Middle frontal gyrus (tissue), 1 donor: ENCODE measurements at regions not wholly inside any gene's neighbourhood (a gene's known extent, or its start where the extent isn't known, plus 50 kb on each side); places are given as distances from the start of the nearest gene placed in this dataset.

Source experiments
- DNase-seq: peaks from one replicate; pipeline ENCODE4 v3.0.0-alpha.2; 2015; ENCODE audit warnings: low spot score; ENCODE audit errors: extremely low spot score

- DNase-seq = no peak
Observed at GRCh38 chr1:55833529-55834091, 618.4 kb upstream of the USP24 start.

GRCh38 chr1:55831759-55832158 lies 616.6 kb upstream of the USP24 start:
- no peak for DNase-seq

GRCh38 chr1:55828044-55828443 lies 612.9 kb upstream of the USP24 start:
- no peak for DNase-seq

- DNase-seq = no peak
Observed at GRCh38 chr1:55827350-55827749, 612.2 kb upstream of the USP24 start.

- no peak for DNase-seq
Observed at GRCh38 chr1:55826381-55827080, 611.4 kb upstream of the USP24 start.

GRCh38 chr1:55825461-55825860 lies 610.3 kb upstream of the USP24 start:
- no peak for DNase-seq

- no peak for DNase-seq
Observed at GRCh38 chr1:55824251-55824640, 609.1 kb upstream of the USP24 start.

- DNase-seq = no peak
Observed at GRCh38 chr1:55823541-55824250, 608.5 kb upstream of the USP24 start.

- DNase-seq = no peak
Observed at GRCh38 chr1:55822891-55823290, 607.7 kb upstream of the USP24 start.

- no peak for DNase-seq
Observed at GRCh38 chr1:55821234-55821633, 606.1 kb upstream of the USP24 start.

- no peak for DNase-seq
Observed at GRCh38 chr1:55820501-55820900, 605.3 kb upstream of the USP24 start.

GRCh38 chr1:55819011-55819410 lies 603.8 kb upstream of the USP24 start:
- DNase-seq = no peak

- no peak for DNase-seq
Observed at GRCh38 chr1:55816456-55817426, 601.6 kb upstream of the USP24 start.

GRCh38 chr1:55815745-55816455 lies 600.7 kb upstream of the USP24 start:
- DNase-seq = no peak

- no peak for DNase-seq
Observed at GRCh38 chr1:55814967-55815366, 599.8 kb upstream of the USP24 start.

GRCh38 chr1:55813618-55814017 lies 598.5 kb upstream of the USP24 start:
- DNase-seq = no peak

- DNase-seq = no peak
Observed at GRCh38 chr1:55812281-55812680, 597.1 kb upstream of the USP24 start.

- DNase-seq = no peak
Observed at GRCh38 chr1:55808263-55808662, 593.1 kb upstream of the USP24 start.

GRCh38 chr1:55803429-55803828 lies 588.3 kb upstream of the USP24 start:
- DNase-seq = no peak

GRCh38 chr1:55801481-55801880 lies 586.3 kb upstream of the USP24 start:
- DNase-seq = no peak

- DNase-seq = no peak
Observed at GRCh38 chr1:55800503-55800902, 585.3 kb upstream of the USP24 start.
